GM12874 (cell line): ENCODE measurements at regions not wholly inside any gene's neighbourhood (a gene's known extent, or its start where the extent isn't known, plus 50 kb on each side); places are given as distances from the start of the nearest gene placed in this dataset.

Experiments used
- CTCF ChIP-seq: IDR thresholded peaks from 2 replicates; pipeline ENCODE4 v1.5.1; 2011; ENCODE audit warnings: low read depth, mild to moderate bottlenecking, control low read depth, low read length, moderate library complexity; ENCODE audit not compliant: insufficient read depth

DNA sequence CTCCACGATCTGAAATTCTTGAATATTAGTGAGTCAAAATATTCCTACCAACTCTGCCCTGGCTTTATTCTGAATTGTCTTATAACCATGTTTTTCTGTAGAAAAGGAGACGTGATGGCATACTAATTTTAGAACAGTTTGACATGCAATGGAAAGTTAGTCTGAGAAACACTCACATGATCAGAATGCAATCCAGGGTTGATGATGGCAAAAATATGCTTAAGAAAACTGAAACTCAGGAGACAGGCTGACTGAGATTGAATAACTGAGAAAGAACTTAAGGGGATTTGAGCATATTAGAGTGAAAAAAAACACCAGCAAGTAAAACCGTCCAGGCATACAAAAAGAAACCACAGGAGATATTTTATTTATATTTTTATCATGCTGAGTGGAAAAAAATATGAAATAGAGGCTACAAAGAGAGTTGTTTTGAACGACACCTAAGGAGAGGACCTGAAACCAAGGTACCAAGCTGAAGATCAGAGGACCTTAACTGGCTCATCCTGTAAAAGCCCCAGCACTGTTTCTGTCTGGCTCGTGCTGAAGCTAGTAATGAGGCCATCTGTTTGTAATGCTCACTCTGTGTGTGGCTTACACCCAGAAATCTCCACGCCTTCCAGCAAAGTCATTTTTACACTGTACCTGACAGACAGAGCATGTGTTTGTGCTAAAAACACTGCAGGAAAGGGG, 437.2 kb upstream of the PKDCC start:
- TF ChIP-seq CTCF, result no peak

DNA sequence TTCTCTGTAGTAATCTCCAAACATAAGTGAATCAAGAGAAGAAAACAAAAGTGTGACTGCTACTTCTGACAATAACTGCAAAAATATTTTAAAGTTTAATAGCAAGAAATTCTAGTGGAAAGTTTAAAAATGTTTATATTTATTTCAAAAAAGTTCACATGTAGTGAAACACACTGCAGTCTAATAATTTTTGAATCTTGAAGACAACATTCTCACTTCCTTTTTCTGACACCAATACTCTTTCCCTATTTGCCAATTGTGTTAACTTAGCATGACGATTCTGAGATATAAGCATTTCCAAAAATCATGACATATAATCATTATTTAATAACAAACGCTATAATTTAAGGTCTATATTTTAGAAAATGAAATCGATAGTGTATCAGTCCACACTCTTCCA, 429.1 kb upstream of the PKDCC start:
- TF ChIP-seq CTCF, result no peak

DNA sequence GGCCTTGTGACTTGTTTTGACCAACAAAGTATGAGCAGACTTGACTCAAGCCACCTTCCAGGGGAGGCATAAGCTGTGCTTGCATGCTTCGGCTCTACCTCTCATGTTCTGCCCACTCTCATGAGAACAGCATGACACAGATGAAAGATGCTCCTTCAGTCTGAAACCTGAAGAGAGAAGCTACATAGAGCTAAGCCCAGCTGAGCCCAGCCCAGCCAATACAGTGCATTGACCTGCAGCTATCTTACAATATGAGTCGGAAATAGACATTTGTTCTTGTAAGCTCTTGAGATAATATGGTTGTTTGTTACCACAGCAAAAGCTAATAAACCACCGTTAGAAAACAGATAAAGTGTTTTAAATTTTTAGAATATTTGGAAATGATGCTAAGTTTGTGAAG, 426.7 kb upstream of the PKDCC start:
- TF ChIP-seq CTCF, result no peak

- TF ChIP-seq CTCF, result no peak
Observed at GRCh38 chr2:41621563-41621962, 426.3 kb upstream of the PKDCC start.

- no peak for TF ChIP-seq CTCF
Observed at GRCh38 chr2:41622301-41622700, 425.5 kb upstream of the PKDCC start.

DNA sequence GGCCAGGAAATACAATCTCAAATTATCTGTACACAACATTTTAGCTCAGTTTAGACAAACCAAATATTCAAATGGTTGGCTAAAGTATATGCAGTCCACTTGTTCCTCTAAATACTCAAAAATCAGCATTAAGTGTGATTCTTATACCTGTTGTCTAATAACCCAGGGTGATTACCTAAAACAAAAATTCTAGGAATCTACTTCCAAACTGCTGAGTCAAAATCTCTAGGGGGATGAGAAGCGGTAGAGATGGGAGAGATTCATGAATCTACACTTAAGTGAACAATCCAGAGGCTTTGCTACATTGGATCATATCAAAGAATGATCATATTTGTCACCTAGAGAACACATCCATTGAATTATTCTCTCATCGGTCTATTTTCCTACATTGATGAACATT, 420.9 kb upstream of the PKDCC start:
- no peak for TF ChIP-seq CTCF

GRCh38 chr2:41634686-41635085, 413.1 kb upstream of the PKDCC start:
- no peak for TF ChIP-seq CTCF
